ENCODE measurements at regions not wholly inside any gene's neighbourhood (a gene's known extent, or its start where the extent isn't known, plus 50 kb on each side); places are given as distances from the start of the nearest gene placed in this dataset.

DNA sequence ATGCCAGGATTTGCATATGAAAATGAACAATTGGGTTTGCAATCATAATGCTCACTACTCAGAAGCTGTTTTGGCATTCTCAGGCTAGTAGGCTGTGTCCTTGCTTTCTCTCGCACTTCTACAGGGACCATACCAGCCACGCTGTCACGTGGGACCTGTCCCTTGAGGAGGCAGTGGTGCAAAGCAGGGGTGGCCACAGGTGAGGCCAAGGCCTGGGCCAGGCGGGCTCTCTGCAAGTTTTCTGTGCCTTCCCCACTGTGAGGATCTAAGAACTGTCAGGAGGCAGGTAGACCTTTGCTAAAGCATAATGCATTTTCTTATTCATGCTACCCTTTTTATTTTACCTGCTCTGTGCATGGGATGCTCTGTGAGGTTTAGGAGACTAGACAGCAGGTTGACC, 89.4 kb upstream of the IRS2 start:
- TF ChIP-seq, protein P1, sequence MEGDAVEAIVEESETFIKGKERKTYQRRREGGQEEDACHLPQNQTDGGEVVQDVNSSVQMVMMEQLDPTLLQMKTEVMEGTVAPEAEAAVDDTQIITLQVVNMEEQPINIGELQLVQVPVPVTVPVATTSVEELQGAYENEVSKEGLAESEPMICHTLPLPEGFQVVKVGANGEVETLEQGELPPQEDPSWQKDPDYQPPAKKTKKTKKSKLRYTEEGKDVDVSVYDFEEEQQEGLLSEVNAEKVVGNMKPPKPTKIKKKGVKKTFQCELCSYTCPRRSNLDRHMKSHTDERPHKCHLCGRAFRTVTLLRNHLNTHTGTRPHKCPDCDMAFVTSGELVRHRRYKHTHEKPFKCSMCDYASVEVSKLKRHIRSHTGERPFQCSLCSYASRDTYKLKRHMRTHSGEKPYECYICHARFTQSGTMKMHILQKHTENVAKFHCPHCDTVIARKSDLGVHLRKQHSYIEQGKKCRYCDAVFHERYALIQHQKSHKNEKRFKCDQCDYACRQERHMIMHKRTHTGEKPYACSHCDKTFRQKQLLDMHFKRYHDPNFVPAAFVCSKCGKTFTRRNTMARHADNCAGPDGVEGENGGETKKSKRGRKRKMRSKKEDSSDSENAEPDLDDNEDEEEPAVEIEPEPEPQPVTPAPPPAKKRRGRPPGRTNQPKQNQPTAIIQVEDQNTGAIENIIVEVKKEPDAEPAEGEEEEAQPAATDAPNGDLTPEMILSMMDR (IDR thresholded peaks at IDR 0.05): no peak
- Mint-ChIP-seq H3K27ac (ENCODE audit: unreplicated experiment) (no peak overlapping the region), H3K36me3 (ENCODE audit: low read depth) (no peaks in the 10 kb centered on the region), H3K27me3 (ENCODE audit: low read depth) (no peaks in the 10 kb centered on the region), H3K4me1 (ENCODE audit: low read depth) (peaks cover 23% of the 10 kb centered on the region), H3K4me3 (ENCODE audit: unreplicated experiment) (no peak overlapping the region), H3K9me3 (ENCODE audit: low read depth) (no peaks in the 10 kb centered on the region)
- no peak for DNase-seq (ENCODE audit: low spot score)

GRCh38 chr13:109874484-109875454, 88.4 kb upstream of the IRS2 start:
- H3K4me1 Mint-ChIP-seq (ENCODE audit: low read depth): peaks cover 23% of the 10 kb centered on the region

DNA sequence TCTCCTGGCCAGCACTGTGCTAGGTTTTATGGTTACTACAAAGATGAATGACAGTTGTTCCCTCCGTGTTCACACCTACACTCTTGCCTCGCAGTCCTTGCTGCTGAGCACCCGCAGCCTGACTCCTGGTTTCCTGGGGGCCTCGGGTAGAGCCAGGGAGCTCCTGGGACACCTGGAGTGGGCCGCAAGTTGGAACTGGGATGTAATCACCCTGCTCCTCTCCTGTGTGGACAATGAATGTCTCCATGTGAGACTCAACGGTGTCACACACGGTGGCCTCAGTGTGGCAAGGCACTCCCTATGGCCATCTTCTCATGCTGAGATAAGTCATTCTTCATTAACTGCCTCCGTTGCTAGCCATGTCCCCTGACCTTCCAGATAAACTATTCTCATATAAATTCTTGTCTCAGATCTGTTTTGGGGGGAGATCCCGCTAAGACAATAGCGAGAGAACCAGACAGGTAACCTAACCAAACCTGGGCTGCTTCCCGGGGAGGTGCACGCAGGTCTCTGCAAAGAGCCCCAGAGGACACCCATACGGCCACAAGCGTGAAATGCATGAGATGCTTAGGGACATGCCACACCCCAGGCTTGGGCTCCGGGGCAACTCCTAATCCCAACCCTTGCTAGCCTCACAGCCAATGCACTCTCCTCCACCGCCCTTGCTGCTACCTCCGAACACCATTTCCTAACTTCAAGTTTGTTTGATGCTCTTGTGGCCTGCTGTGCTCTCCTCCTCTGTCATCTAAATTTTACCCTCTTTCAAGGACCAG, 87.2 kb upstream of the IRS2 start:
- Mint-ChIP-seq H3K4me3 (ENCODE audit: unreplicated experiment) (no peak overlapping the region), H3K27ac (ENCODE audit: unreplicated experiment) (peak overlapping the region; percentile 14), H3K27me3 (ENCODE audit: low read depth) (no peaks in the 10 kb centered on the region), H3K9me3 (ENCODE audit: low read depth) (no peaks in the 10 kb centered on the region), H3K36me3 (ENCODE audit: low read depth) (no peaks in the 10 kb centered on the region), H3K4me1 (ENCODE audit: low read depth) (peaks cover 16% of the 10 kb centered on the region)
- TF ChIP-seq, protein P1 (IDR thresholded peaks at IDR 0.05): no peak
- no peak for DNase-seq (ENCODE audit: low spot score)

More at GRCh38 chr13:109874484-109875454, 88.4 kb upstream of the IRS2 start:
- TF ChIP-seq, protein P1 (IDR thresholded peaks at IDR 0.05): no peak
- Mint-ChIP-seq H3K27ac (ENCODE audit: unreplicated experiment) (peak overlapping the region; percentile 80), H3K9me3 (ENCODE audit: low read depth) (no peaks in the 10 kb centered on the region), H3K4me3 (ENCODE audit: unreplicated experiment) (no peak overlapping the region), H3K27me3 (ENCODE audit: low read depth) (no peaks in the 10 kb centered on the region), H3K36me3 (ENCODE audit: low read depth) (no peaks in the 10 kb centered on the region)
- no peak for DNase-seq (ENCODE audit: low spot score)

DNA sequence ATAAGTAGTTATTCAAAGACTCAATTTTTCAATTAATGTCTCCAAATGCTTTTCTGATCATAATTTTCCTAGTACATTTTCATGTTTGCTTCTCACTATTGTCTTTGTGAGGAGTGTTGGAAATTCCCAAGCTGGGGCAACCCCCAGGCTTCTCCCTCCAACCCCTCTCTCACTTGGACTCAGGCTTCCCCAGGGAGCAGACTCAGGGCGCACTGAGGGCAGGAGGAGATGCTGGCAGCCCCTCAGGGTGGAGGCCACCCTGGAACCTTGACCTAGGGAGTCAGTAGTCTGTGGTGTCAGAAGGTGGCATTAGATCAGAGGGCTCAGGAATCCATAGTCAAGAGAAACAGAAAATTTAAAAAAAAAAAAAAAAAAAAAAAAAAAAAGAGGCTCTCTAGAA, 86.5 kb upstream of the IRS2 start:
- TF ChIP-seq, protein P1 (IDR thresholded peaks at IDR 0.05): no peak
- Mint-ChIP-seq H3K4me3 (ENCODE audit: unreplicated experiment) (no peak overlapping the region), H3K9me3 (ENCODE audit: low read depth) (no peaks in the 10 kb centered on the region), H3K4me1 (ENCODE audit: low read depth) (peaks cover 16% of the 10 kb centered on the region), H3K27me3 (ENCODE audit: low read depth) (no peaks in the 10 kb centered on the region), H3K27ac (ENCODE audit: unreplicated experiment) (no peak overlapping the region), H3K36me3 (ENCODE audit: low read depth) (no peaks in the 10 kb centered on the region)
- DNase-seq (ENCODE audit: low spot score): no peak

DNA sequence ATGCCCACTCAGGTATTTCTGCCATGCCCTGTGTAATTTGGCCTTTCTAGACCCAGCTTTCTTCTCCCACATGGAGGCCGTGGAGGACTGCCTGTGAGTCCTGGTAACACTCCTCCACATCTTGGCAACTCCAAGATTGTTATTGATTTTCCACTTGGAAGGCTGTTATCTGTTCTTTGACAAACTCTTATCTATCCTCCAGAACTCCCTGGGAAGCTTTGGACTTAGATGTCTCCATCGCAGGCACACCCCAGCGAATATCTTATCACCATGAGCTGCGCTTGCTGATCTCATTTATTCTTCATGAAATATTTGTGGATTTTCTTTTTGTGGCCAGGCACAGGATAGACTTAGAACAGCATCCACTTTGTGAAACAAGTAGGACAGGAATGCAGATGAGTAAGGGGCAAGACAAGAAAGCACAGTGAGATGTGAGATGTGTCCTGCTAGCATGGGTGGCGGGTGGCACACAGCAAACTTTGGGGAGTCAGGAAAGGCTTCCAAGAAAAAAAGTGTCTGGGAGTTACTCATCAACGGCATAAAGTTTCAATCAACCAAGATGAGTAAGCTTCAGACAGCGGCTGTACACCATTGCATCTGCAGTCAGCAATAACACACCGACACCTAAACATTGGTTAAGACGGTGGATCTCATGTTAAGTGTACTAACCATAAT, 84.5 kb upstream of the IRS2 start:
- Mint-ChIP-seq H3K36me3 (ENCODE audit: low read depth) (no peaks in the 10 kb centered on the region), H3K4me3 (ENCODE audit: unreplicated experiment) (no peak overlapping the region), H3K27me3 (ENCODE audit: low read depth) (no peaks in the 10 kb centered on the region), H3K9me3 (ENCODE audit: low read depth) (no peaks in the 10 kb centered on the region), H3K4me1 (ENCODE audit: low read depth) (peaks cover 16% of the 10 kb centered on the region), H3K27ac (ENCODE audit: unreplicated experiment) (no peak overlapping the region)
- TF ChIP-seq, protein P1 (IDR thresholded peaks at IDR 0.05): no peak
- DNase-seq (ENCODE audit: low spot score): no peak

All from chondrocyte (in vitro differentiated cells).